Mesendoderm (in vitro differentiated cells): ENCODE measurements at regions not wholly inside any gene's neighbourhood (a gene's known extent, or its start where the extent isn't known, plus 50 kb on each side); places are given as distances from the start of the nearest gene placed in this dataset.

Experiments
- DNase-seq: peaks from one replicate; pipeline ENCODE4 v3.0.0; 2013
- H2AK5ac ChIP-seq: 2 replicates; pipeline ENCODE4 v1.6.1; 2013; ENCODE audit warnings: low read length, inconsistent platforms
- H2BK120ac ChIP-seq: 2 replicates; pipeline ENCODE4 v1.6.1; 2013; ENCODE audit warnings: low read depth, mild to moderate bottlenecking, low read length, moderate library complexity, mixed read lengths
- H2BK15ac ChIP-seq: replicated peaks from 2 replicates; pipeline ENCODE4 v1.6.1; 2013; ENCODE audit warnings: low read depth, mild to moderate bottlenecking, moderate library complexity
- H2BK5ac ChIP-seq: 2 replicates; pipeline ENCODE4 v1.6.1; 2013; ENCODE audit warnings: low read length, inconsistent platforms
- H3K18ac ChIP-seq: 2 replicates; pipeline ENCODE4 v1.6.1; 2013; ENCODE audit warnings: mild to moderate bottlenecking, low read length, mixed read lengths
- H3K23ac ChIP-seq: one replicate; pipeline ENCODE4 v1.6.1; 2013; ENCODE audit warnings: low read length
- H3K27ac ChIP-seq: 2 replicates; pipeline ENCODE4 v1.5.1; 2013; ENCODE audit warnings: low read depth, mild to moderate bottlenecking, inconsistent platforms, low read length, moderate library complexity
- H3K27me3 ChIP-seq: 2 replicates; pipeline ENCODE4 v1.6.1; 2013; ENCODE audit warnings: low read length, control low read depth, mild to moderate bottlenecking, inconsistent platforms; ENCODE audit not compliant: insufficient read depth, poor library complexity
- H3K36me3 ChIP-seq: 2 replicates; pipeline ENCODE4 v1.6.1; 2013; ENCODE audit warnings: low read length, inconsistent platforms; ENCODE audit not compliant: control insufficient read depth, insufficient read depth
- H3K4ac ChIP-seq: one replicate; pipeline ENCODE4 v1.6.1; 2013; ENCODE audit warnings: low read depth, mild to moderate bottlenecking, low read length, moderate library complexity
- H3K4me1 ChIP-seq: 2 replicates; pipeline ENCODE4 v1.6.1; 2013; ENCODE audit warnings: low read depth, low read length, inconsistent platforms; ENCODE audit not compliant: control insufficient read depth
- H3K4me2 ChIP-seq: 2 replicates; pipeline ENCODE4 v1.6.1; 2013; ENCODE audit warnings: low read length
- H3K4me3 ChIP-seq: 2 replicates; pipeline ENCODE4 v1.5.1; 2013; ENCODE audit warnings: mild to moderate bottlenecking, low read length
- H3K56ac ChIP-seq: one replicate; pipeline ENCODE4 v1.6.1; 2013; ENCODE audit warnings: low read length
- H3K79me1 ChIP-seq: 2 replicates; pipeline ENCODE4 v1.6.1; 2013; ENCODE audit warnings: low read length, inconsistent platforms
- H3K79me2 ChIP-seq: 2 replicates; pipeline ENCODE4 v1.6.1; 2013; ENCODE audit warnings: mild to moderate bottlenecking, low read length; ENCODE audit not compliant: control insufficient read depth, insufficient read depth
- H3K9ac ChIP-seq: 2 replicates; pipeline ENCODE4 v1.6.1; 2013; ENCODE audit warnings: low read length, inconsistent platforms
- H4K5ac ChIP-seq: one replicate; pipeline ENCODE4 v1.6.1; 2013; ENCODE audit warnings: low read length
- H4K8ac ChIP-seq: one replicate; pipeline ENCODE4 v1.6.1; 2013; ENCODE audit warnings: low read depth, mild to moderate bottlenecking, control low read depth, low read length, moderate library complexity
- WGBS: extraction: QIAGEN DNeasy Blood & Tissue Kit; methylation state at CpG from one replicate; pipeline ENCODE4 v1.1.7; 2013; ENCODE audit warnings: low lambda C conversion rate, missing lambda C conversion rate; ENCODE audit not compliant: insufficient coverage; ENCODE audit errors: extremely low coverage; 5-methylcytosine and 5-hydroxymethylcytosine counted together

DNA sequence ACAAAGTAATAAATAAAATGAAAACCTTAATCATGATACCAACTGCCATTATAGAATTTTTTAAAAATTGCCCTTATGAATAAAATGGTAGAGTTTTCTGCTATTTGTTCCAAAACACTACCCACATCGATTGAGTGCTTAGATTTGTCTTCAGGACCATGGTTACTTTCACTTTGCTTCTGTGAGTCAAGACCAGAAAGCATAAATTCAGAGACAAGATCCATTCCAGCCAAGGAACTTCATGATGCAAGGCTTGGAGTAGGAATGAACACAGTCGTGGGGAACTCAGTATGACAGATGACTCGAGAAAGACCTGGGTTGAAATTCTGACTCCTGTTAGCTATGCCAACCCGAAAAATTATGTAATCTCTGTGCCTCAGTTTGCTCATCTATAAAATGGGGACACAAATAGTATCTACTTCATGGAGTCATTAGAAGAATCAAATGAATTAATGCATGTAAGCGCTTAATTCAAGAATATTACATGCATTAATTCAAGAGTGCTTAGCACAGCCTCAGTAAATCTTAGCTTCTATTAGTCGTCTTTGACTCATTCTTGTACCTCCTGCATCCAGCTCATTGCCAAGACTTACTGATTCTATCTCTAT lies 72.5 kb upstream of the MYLIP start:
- Histone ChIP-seq H3K4me1 (no peaks in the 10 kb centered on the region), H3K4me2 (no peak overlapping the region), H3K23ac (no peak overlapping the region), H2BK15ac (no peak overlapping the region), H3K4ac (no peak overlapping the region), H2BK120ac (no peak overlapping the region), H3K9ac (no peak overlapping the region), H3K56ac (no peak overlapping the region), H3K18ac (no peak overlapping the region), H4K8ac (no peak overlapping the region), H3K36me3 (no peaks in the 10 kb centered on the region), H3K27ac (no peak overlapping the region), H4K5ac (no peak overlapping the region), H3K79me2 (no peaks in the 10 kb centered on the region), H2AK5ac (no peak overlapping the region), H3K4me3 (no peak overlapping the region), H3K79me1 (no peaks in the 10 kb centered on the region), H2BK5ac (no peak overlapping the region), H3K27me3 (no peaks in the 10 kb centered on the region)
- no peak for DNase-seq
- no CpG with 5 or more reads among the region's 6 CpGs for WGBS

- H2BK5ac ChIP-seq = no peak overlapping the region
- H2BK120ac ChIP-seq = no peak overlapping the region
- H3K4me3 ChIP-seq = no peak overlapping the region
- H2BK15ac ChIP-seq = no peak overlapping the region
- H3K27me3 ChIP-seq = no peaks in the 10 kb centered on the region
- H3K4ac ChIP-seq = no peak overlapping the region
- H3K36me3 ChIP-seq = no peaks in the 10 kb centered on the region
- no peaks in the 10 kb centered on the region for H3K79me2 ChIP-seq
- H4K8ac ChIP-seq = no peak overlapping the region
- H4K5ac ChIP-seq = no peak overlapping the region
- DNase-seq = no peak
- no peak overlapping the region for H3K9ac ChIP-seq
- no peak overlapping the region for H3K27ac ChIP-seq
- H3K56ac ChIP-seq = no peak overlapping the region
- no peaks in the 10 kb centered on the region for H3K4me1 ChIP-seq
- H3K23ac ChIP-seq = no peak overlapping the region
- no peak overlapping the region for H3K18ac ChIP-seq
- H3K79me1 ChIP-seq = no peaks in the 10 kb centered on the region
- WGBS = no CpG with 5 or more reads among the region's 4 CpGs
- H3K4me2 ChIP-seq = no peak overlapping the region
- H2AK5ac ChIP-seq = no peak overlapping the region
Measured at GRCh38 chr6:16055852-16056251, 73.0 kb upstream of the MYLIP start.

GRCh38 chr6:16049168-16049567 lies 79.7 kb upstream of the MYLIP start:
- Histone ChIP-seq H3K18ac (no peak overlapping the region), H3K4me3 (no peak overlapping the region), H3K79me1 (no peaks in the 10 kb centered on the region), H2BK5ac (no peak overlapping the region), H3K4me2 (no peak overlapping the region), H3K9ac (no peak overlapping the region), H3K27me3 (no peaks in the 10 kb centered on the region), H3K4ac (no peak overlapping the region), H2AK5ac (no peak overlapping the region), H3K23ac (no peak overlapping the region), H3K36me3 (no peaks in the 10 kb centered on the region), H3K27ac (no peak overlapping the region), H4K8ac (no peak overlapping the region), H2BK120ac (no peak overlapping the region), H2BK15ac (no peak overlapping the region), H3K79me2 (no peaks in the 10 kb centered on the region), H4K5ac (no peak overlapping the region), H3K4me1 (no peaks in the 10 kb centered on the region), H3K56ac (no peak overlapping the region)
- DNase-seq = no peak

GRCh38 chr6:16048221-16048620 lies 80.7 kb upstream of the MYLIP start:
- Histone ChIP-seq H3K4ac (no peak overlapping the region), H4K8ac (no peak overlapping the region), H2BK5ac (no peak overlapping the region), H3K9ac (no peak overlapping the region), H2BK120ac (no peak overlapping the region), H3K27me3 (no peaks in the 10 kb centered on the region), H3K18ac (no peak overlapping the region), H3K27ac (no peak overlapping the region), H3K4me1 (no peaks in the 10 kb centered on the region), H3K79me1 (no peaks in the 10 kb centered on the region), H2BK15ac (no peak overlapping the region), H3K56ac (no peak overlapping the region), H4K5ac (no peak overlapping the region), H3K4me3 (no peak overlapping the region), H3K79me2 (no peaks in the 10 kb centered on the region), H2AK5ac (no peak overlapping the region), H3K4me2 (no peak overlapping the region), H3K36me3 (no peaks in the 10 kb centered on the region), H3K23ac (no peak overlapping the region)
- no peak for DNase-seq
- no CpG with 5 or more reads among the region's 3 CpGs for WGBS

- DNase-seq = no peak
- H3K56ac ChIP-seq = no peak overlapping the region
- no peak overlapping the region for H4K8ac ChIP-seq
- H2BK120ac ChIP-seq = no peak overlapping the region
- no peak overlapping the region for H3K27ac ChIP-seq
- no peak overlapping the region for H3K9ac ChIP-seq
- no CpG with 5 or more reads among the region's 2 CpGs for WGBS
- H3K27me3 ChIP-seq = no peaks in the 10 kb centered on the region
- H3K4me2 ChIP-seq = no peak overlapping the region
- no peak overlapping the region for H2BK15ac ChIP-seq
- no peak overlapping the region for H2AK5ac ChIP-seq
- H3K4me1 ChIP-seq = no peaks in the 10 kb centered on the region
- no peak overlapping the region for H4K5ac ChIP-seq
- H3K23ac ChIP-seq = no peak overlapping the region
- H2BK5ac ChIP-seq = no peak overlapping the region
- H3K18ac ChIP-seq = no peak overlapping the region
- H3K79me1 ChIP-seq = no peaks in the 10 kb centered on the region
- no peaks in the 10 kb centered on the region for H3K36me3 ChIP-seq
- H3K79me2 ChIP-seq = no peaks in the 10 kb centered on the region
- no peak overlapping the region for H3K4me3 ChIP-seq
- H3K4ac ChIP-seq = no peak overlapping the region
Measured at GRCh38 chr6:16047435-16047990, 81.4 kb upstream of the MYLIP start.

GRCh38 chr6:16045238-16045637 lies 83.6 kb upstream of the MYLIP start:
- no peaks in the 10 kb centered on the region for H3K4me1 ChIP-seq
- H3K9ac ChIP-seq = no peak overlapping the region
- no peak overlapping the region for H4K8ac ChIP-seq
- H2AK5ac ChIP-seq = no peak overlapping the region
- no peaks in the 10 kb centered on the region for H3K79me1 ChIP-seq
- no peaks in the 10 kb centered on the region for H3K36me3 ChIP-seq
- H2BK5ac ChIP-seq = no peak overlapping the region
- no peak overlapping the region for H3K4me3 ChIP-seq
- no peaks in the 10 kb centered on the region for H3K79me2 ChIP-seq
- H3K4ac ChIP-seq = no peak overlapping the region
- no peak overlapping the region for H3K56ac ChIP-seq
- no peak overlapping the region for H2BK15ac ChIP-seq
- WGBS = no CpG with 5 or more reads among the region's 4 CpGs
- H3K23ac ChIP-seq = no peak overlapping the region
- H2BK120ac ChIP-seq = no peak overlapping the region
- H3K27ac ChIP-seq = no peak overlapping the region
- H3K27me3 ChIP-seq = no peaks in the 10 kb centered on the region
- no peak for DNase-seq
- H3K18ac ChIP-seq = no peak overlapping the region
- H3K4me2 ChIP-seq = no peak overlapping the region
- no peak overlapping the region for H4K5ac ChIP-seq
